OCI-LY3 (cell line): ENCODE measurements at regions not wholly inside any gene's neighbourhood (a gene's known extent, or its start where the extent isn't known, plus 50 kb on each side); places are given as distances from the start of the nearest gene placed in this dataset.

Experiments used
- H2AFZ ChIP-seq: fragments of 200-600, 300-600 bp; shearing (Covaris generic); 2 replicates; pipeline ENCODE4 v1.6.0; 2014; ENCODE audit warnings: antibody characterized with exemption, low read depth, low read length
- H3K27ac ChIP-seq: fragments of 200-600, 300-600 bp; sonication (generic); 2 replicates; pipeline ENCODE4 v1.5.1; 2014; ENCODE audit warnings: mild to moderate bottlenecking, low read length, moderate library complexity, mixed read lengths
- H3K27me3 ChIP-seq: fragments of 200-600, 300-600 bp; sonication (generic); 2 replicates; pipeline ENCODE4 v1.6.1; 2014; ENCODE audit warnings: low read depth, low read length, mixed read lengths
- H3K36me3 ChIP-seq: fragments of 200-600, 300-600 bp; sonication (generic); replicated peaks from 2 replicates; pipeline ENCODE3; 2014; ENCODE audit warnings: low read depth, low read length, mixed read lengths
- H3K4me1 ChIP-seq: fragments of 300-600, 200-600 bp; sonication (generic); 2 replicates; pipeline ENCODE4 v1.6.1; 2014; ENCODE audit warnings: low read length, mixed read lengths
- H3K4me2 ChIP-seq: fragments of 200-600, 300-600 bp; sonication (generic); 2 replicates; pipeline ENCODE4 v1.6.1; 2014; ENCODE audit warnings: low read length, mixed read lengths
- H3K4me3 ChIP-seq: fragments of 300-600, 200-600 bp; sonication (generic); 2 replicates; pipeline ENCODE4 v1.5.1; 2014; ENCODE audit warnings: antibody characterized with exemption, mild to moderate bottlenecking, low read length, moderate library complexity
- H3K79me2 ChIP-seq: fragments of 300-600, 200-600 bp; shearing (Covaris generic); 2 replicates; pipeline ENCODE4 v1.6.1; 2014; ENCODE audit warnings: mild to moderate bottlenecking, low read length, mixed read lengths
- H3K9ac ChIP-seq: fragments of 300-600, 200-600 bp; shearing (Covaris generic); 2 replicates; pipeline ENCODE4 v1.6.0; 2014; ENCODE audit warnings: mild to moderate bottlenecking, low read length, moderate library complexity
- H3K9me3 ChIP-seq: fragments of 200-600, 300-600 bp; shearing (Covaris generic); 2 replicates; pipeline ENCODE4 v1.6.1; 2014; ENCODE audit warnings: low read length, mixed read lengths; ENCODE audit not compliant: insufficient read depth
- H4K20me1 ChIP-seq: fragments of 200-600, 300-600 bp; sonication (generic); 2 replicates; pipeline ENCODE4 v1.6.1; 2016; ENCODE audit warnings: low read length, mixed read lengths; ENCODE audit not compliant: insufficient read depth
- CTCF ChIP-seq: fragments of 200-600, 300-600 bp; sonication (generic); IDR thresholded peaks from 2 replicates; pipeline ENCODE4 v1.5.1; 2014; ENCODE audit warnings: antibody characterized with exemption, low read length, low read depth
- EZH2phosphoT487 ChIP-seq: fragments of 200-600 bp; shearing (Covaris generic); IDR thresholded peaks from 2 replicates; pipeline ENCODE4 v1.6.1; 2018; ENCODE audit warnings: antibody characterized with exemption, mixed run types, low read depth

DNA sequence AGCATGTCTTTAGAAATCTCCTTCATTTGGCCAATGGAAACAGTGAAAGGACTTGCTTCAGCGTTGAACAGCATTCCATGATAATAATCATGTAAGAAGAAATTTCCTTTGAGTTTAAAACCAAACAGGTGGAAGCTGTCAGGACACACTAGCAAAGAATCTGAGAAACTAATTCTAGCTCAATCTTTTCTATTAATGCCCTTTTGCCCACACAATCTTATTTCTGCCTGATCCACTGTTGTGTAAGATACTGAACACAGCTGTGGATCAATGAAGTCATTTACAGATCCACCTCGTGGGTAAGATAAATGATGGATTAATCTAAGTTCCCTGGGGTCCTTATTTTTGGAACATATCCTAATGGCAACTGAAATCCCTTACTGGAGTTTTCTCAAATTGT lies 536.9 kb upstream of the LMO3 start:
- Histone ChIP-seq H3K27me3 (no peaks in the 10 kb centered on the region), H3K9ac (no peak overlapping the region), H3K27ac (no peak overlapping the region), H3K4me1 (no peaks in the 10 kb centered on the region), H3K9me3 (no peaks in the 10 kb centered on the region), H2AFZ (no peak overlapping the region), H3K4me2 (no peak overlapping the region), H3K4me3 (no peak overlapping the region), H3K79me2 (no peaks in the 10 kb centered on the region), H4K20me1 (no peaks in the 10 kb centered on the region), H3K36me3 (no peaks in the 10 kb centered on the region)
- no peak for TF ChIP-seq EZH2phosphoT487
- TF ChIP-seq CTCF = no peak

GRCh38 chr12:17139931-17140330 lies 534.0 kb upstream of the LMO3 start:
- Histone ChIP-seq H3K36me3 (no peaks in the 10 kb centered on the region), H3K9me3 (no peaks in the 10 kb centered on the region), H4K20me1 (no peaks in the 10 kb centered on the region), H3K27me3 (no peaks in the 10 kb centered on the region), H3K4me3 (no peak overlapping the region), H3K4me2 (no peak overlapping the region), H3K4me1 (no peaks in the 10 kb centered on the region), H3K27ac (no peak overlapping the region), H3K79me2 (no peaks in the 10 kb centered on the region), H3K9ac (no peak overlapping the region), H2AFZ (no peak overlapping the region)
- TF ChIP-seq CTCF = no peak
- TF ChIP-seq EZH2phosphoT487 = no peak

DNA sequence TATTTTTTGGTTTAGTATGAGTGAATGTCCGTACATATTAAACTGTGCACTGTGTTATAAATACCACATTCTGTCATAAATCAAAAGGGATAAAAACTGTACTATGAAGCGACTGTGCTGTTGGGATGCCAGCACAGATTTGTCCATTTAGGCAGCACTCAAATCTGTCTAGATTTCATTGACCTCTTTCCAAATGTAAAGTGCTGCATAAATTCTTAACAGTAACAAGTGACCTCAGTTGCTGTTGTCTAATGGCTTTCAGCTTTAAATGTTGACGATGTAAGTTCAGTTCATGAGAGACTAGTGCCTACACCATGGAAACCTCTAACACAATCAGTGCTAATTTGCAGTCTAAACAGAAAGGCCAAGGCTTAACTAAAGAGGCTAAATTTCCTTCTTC lies 531.4 kb upstream of the LMO3 start:
- no peaks in the 10 kb centered on the region for H3K79me2 ChIP-seq
- H3K27me3 ChIP-seq = no peaks in the 10 kb centered on the region
- TF ChIP-seq CTCF = no peak
- no peak for TF ChIP-seq EZH2phosphoT487
- H2AFZ ChIP-seq = no peak overlapping the region
- H3K4me1 ChIP-seq = no peaks in the 10 kb centered on the region
- no peak overlapping the region for H3K4me3 ChIP-seq
- H3K9ac ChIP-seq = no peak overlapping the region
- no peaks in the 10 kb centered on the region for H4K20me1 ChIP-seq
- H3K4me2 ChIP-seq = no peak overlapping the region
- no peaks in the 10 kb centered on the region for H3K9me3 ChIP-seq
- no peak overlapping the region for H3K27ac ChIP-seq
- no peaks in the 10 kb centered on the region for H3K36me3 ChIP-seq

DNA sequence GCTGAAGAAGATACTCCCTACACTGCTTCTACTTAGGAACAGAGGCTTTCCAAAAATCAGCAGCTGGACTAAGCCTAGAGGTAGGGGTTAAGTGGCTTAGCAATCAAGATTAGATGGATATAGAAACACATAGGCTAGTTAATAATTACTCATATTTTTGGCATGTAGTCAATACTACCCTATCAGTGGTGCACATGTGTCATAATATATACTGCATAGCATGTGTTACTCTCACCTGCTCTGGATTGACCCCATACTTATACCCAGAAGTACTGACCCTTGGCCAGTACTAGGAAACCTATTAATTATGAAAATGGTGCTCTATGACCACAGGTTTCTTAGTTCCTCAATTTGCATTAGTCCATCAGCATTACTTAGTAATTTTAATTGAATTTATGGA lies 528.4 kb upstream of the LMO3 start:
- TF ChIP-seq EZH2phosphoT487 (no peak), CTCF (no peak)

More for the DNA sequence above, 528.4 kb upstream of the LMO3 start:
- Histone ChIP-seq H3K9ac (no peak overlapping the region), H2AFZ (no peak overlapping the region), H3K4me3 (no peak overlapping the region), H3K9me3 (no peaks in the 10 kb centered on the region), H4K20me1 (no peaks in the 10 kb centered on the region), H3K36me3 (no peaks in the 10 kb centered on the region), H3K79me2 (no peaks in the 10 kb centered on the region), H3K27ac (no peak overlapping the region), H3K4me1 (no peaks in the 10 kb centered on the region), H3K27me3 (no peaks in the 10 kb centered on the region), H3K4me2 (no peak overlapping the region)
